H9 (cell line): ENCODE measurements at regions not wholly inside any gene's neighbourhood (a gene's known extent, or its start where the extent isn't known, plus 50 kb on each side); places are given as distances from the start of the nearest gene placed in this dataset.

Experiments
- DNase-seq: peaks from one replicate; pipeline ENCODE4 v3.0.0-alpha.2; 2017
- H2AFZ ChIP-seq: one replicate; pipeline ENCODE4 v1.6.1; 2013; ENCODE audit warnings: mild to moderate bottlenecking, low read length, control low read depth, moderate library complexity
- H2AK5ac ChIP-seq: 2 replicates; pipeline ENCODE4 v1.6.1; 2013; ENCODE audit warnings: low read length, control low read depth, mixed read lengths; ENCODE audit not compliant: insufficient read length
- H2BK120ac ChIP-seq: one replicate; pipeline ENCODE4 v1.6.1; 2013; ENCODE audit warnings: low read depth, mild to moderate bottlenecking, low read length, control low read depth, inconsistent platforms; ENCODE audit not compliant: poor library complexity, severe bottlenecking
- H2BK12ac ChIP-seq: 2 replicates; pipeline ENCODE4 v1.6.1; 2013; ENCODE audit warnings: low read length, control low read depth, mixed read lengths, low read depth; ENCODE audit not compliant: insufficient read length
- H2BK15ac ChIP-seq: 2 replicates; pipeline ENCODE4 v1.6.1; 2013; ENCODE audit warnings: low read depth, low read length, control low read depth
- H2BK20ac ChIP-seq: one replicate; pipeline ENCODE4 v1.6.1; 2013; ENCODE audit warnings: low read depth, mild to moderate bottlenecking, low read length, control low read depth, inconsistent platforms; ENCODE audit not compliant: poor library complexity, severe bottlenecking
- H2BK5ac ChIP-seq: 2 replicates; pipeline ENCODE4 v1.6.1; 2013; ENCODE audit warnings: low read length, control low read depth, mixed read lengths; ENCODE audit not compliant: insufficient read length
- H3K14ac ChIP-seq: 2 replicates; pipeline ENCODE4 v1.6.1; 2013; ENCODE audit warnings: low read length, control low read depth; ENCODE audit not compliant: insufficient read depth
- H3K18ac ChIP-seq: 2 replicates; pipeline ENCODE4 v1.6.1; 2013; ENCODE audit warnings: low read depth, mild to moderate bottlenecking, mixed read lengths, low read length, control low read depth; ENCODE audit not compliant: insufficient read length
- H3K23ac ChIP-seq: 2 replicates; pipeline ENCODE4 v1.6.1; 2013; ENCODE audit warnings: low read length, control low read depth, mixed read lengths, low read depth; ENCODE audit not compliant: insufficient read length
- H3K23me2 ChIP-seq: 2 replicates; pipeline ENCODE4 v1.6.1; 2013; ENCODE audit warnings: low read depth, mild to moderate bottlenecking, mixed read lengths, low read length, control low read depth; ENCODE audit not compliant: insufficient read length, poor library complexity, severe bottlenecking
- H3K27ac ChIP-seq: 2 replicates; pipeline ENCODE4 v1.5.1; 2013; ENCODE audit warnings: low read length, control low read depth, mixed read lengths, low read depth; ENCODE audit not compliant: insufficient read length
- H3K27me3 ChIP-seq: 2 replicates; pipeline ENCODE4 v1.6.1; 2013; ENCODE audit warnings: low read length, control low read depth, inconsistent platforms; ENCODE audit not compliant: insufficient read depth
- H3K4ac ChIP-seq: 2 replicates; pipeline ENCODE4 v1.6.1; 2013; ENCODE audit warnings: low read depth, mild to moderate bottlenecking, control low read depth, inconsistent platforms, low read length, moderate library complexity
- H3K4me1 ChIP-seq: 2 replicates; pipeline ENCODE4 v1.6.1; 2013; ENCODE audit warnings: low read length, control low read depth, inconsistent platforms; ENCODE audit not compliant: insufficient read depth
- H3K4me2 ChIP-seq: 2 replicates; pipeline ENCODE4 v1.6.1; 2013; ENCODE audit warnings: low read length, control low read depth, mixed read lengths; ENCODE audit not compliant: insufficient read length, insufficient read depth
- H3K56ac ChIP-seq: 2 replicates; pipeline ENCODE4 v1.6.1; 2013; ENCODE audit warnings: low read depth, mild to moderate bottlenecking, mixed read lengths, low read length, control low read depth; ENCODE audit not compliant: insufficient read length
- H3K79me1 ChIP-seq: 2 replicates; pipeline ENCODE4 v1.6.1; 2013; ENCODE audit warnings: low read depth, mild to moderate bottlenecking, moderate library complexity, low read length, control low read depth, inconsistent platforms; ENCODE audit not compliant: insufficient read depth, poor library complexity, severe bottlenecking
- H3K79me2 ChIP-seq: 2 replicates; pipeline ENCODE4 v1.6.1; 2013; ENCODE audit warnings: low read length, control low read depth, inconsistent platforms; ENCODE audit not compliant: insufficient read depth
- H3K9ac ChIP-seq: 2 replicates; pipeline ENCODE4 v1.6.1; 2013; ENCODE audit warnings: low read length, control low read depth, mixed read lengths; ENCODE audit not compliant: insufficient read length; ENCODE audit errors: extremely low read depth
- H3K9me3 ChIP-seq: one replicate; pipeline ENCODE4 v1.6.1; 2013; ENCODE audit warnings: low read depth, low read length, inconsistent platforms; ENCODE audit not compliant: control insufficient read depth
- H3T11ph ChIP-seq: one replicate; pipeline ENCODE4 v1.6.1; 2013; ENCODE audit warnings: mild to moderate bottlenecking, low read length, control low read depth, inconsistent platforms
- H4K20me1 ChIP-seq: one replicate; pipeline ENCODE4 v1.6.1; 2013; ENCODE audit not compliant: control insufficient read depth, insufficient read length, insufficient read depth
- H4K5ac ChIP-seq: 2 replicates; pipeline ENCODE4 v1.6.1; 2013; ENCODE audit warnings: low read depth, mild to moderate bottlenecking, mixed read lengths, low read length, control low read depth; ENCODE audit not compliant: insufficient read length
- H4K8ac ChIP-seq: replicated peaks from 2 replicates; pipeline ENCODE4 v1.6.1; 2013; ENCODE audit warnings: low read length, control low read depth, mixed read lengths, low read depth; ENCODE audit not compliant: insufficient read length
- H4K91ac ChIP-seq: 2 replicates; pipeline ENCODE4 v1.6.1; 2013; ENCODE audit warnings: low read depth, mild to moderate bottlenecking, moderate library complexity, mixed read lengths, low read length, control low read depth; ENCODE audit not compliant: insufficient read length
- H3K27ac Mint-ChIP-seq, 3 experiments: 2 replicates in 2 of 3; 3 replicates in 1 of 3; pipeline ENCODE4 v1.8.0; 2020 to 2021; ENCODE audit warnings: mixed read lengths in 3 of 3, mild to moderate bottlenecking in 1 of 3, moderate library complexity in 1 of 3
- H3K27me3 Mint-ChIP-seq: 2 replicates; pipeline ENCODE4 v1.8.0; 2021; ENCODE audit warnings: low read depth, mild to moderate bottlenecking, moderate library complexity, mixed read lengths
- H3K36me3 Mint-ChIP-seq, 3 experiments: 2 replicates in 2 of 3; 3 replicates in 1 of 3; pipeline ENCODE4 v1.8.0; 2020 to 2021; ENCODE audit warnings: low read depth in 3 of 3, mixed read lengths in 3 of 3; ENCODE audit not compliant: insufficient read depth in 1 of 3
- H3K4me1 Mint-ChIP-seq, 2 experiments: 2 replicates each; pipeline ENCODE4 v1.8.0; 2020; ENCODE audit warnings: mixed read lengths in 2 of 2
- H3K4me3 Mint-ChIP-seq, 2 experiments: 2 replicates in 1 of 2; 3 replicates in 1 of 2; pipeline ENCODE4 v1.8.0; 2020 to 2021; ENCODE audit warnings: mild to moderate bottlenecking in 2 of 2, mixed read lengths in 2 of 2, moderate library complexity in 1 of 2
- H3K9me3 Mint-ChIP-seq, 2 experiments: 2 replicates in 1 of 2; 3 replicates in 1 of 2; pipeline ENCODE4 v1.8.0; 2020; ENCODE audit warnings: mild to moderate bottlenecking in 2 of 2, mixed read lengths in 2 of 2, moderate library complexity in 1 of 2
- WGBS: extraction: QIAGEN DNeasy Blood & Tissue Kit; methylation state at CpG from one replicate; pipeline ENCODE4 v1.1.7; 2013; ENCODE audit warnings: missing lambda C conversion rate, low lambda C conversion rate, mixed read lengths; ENCODE audit not compliant: insufficient read length; ENCODE audit errors: extremely low coverage; 5-methylcytosine and 5-hydroxymethylcytosine counted together
- TF ChIP-seq, protein P1 (sequence below): fragments of 200-600 bp; sonication (generic); conservative IDR thresholded peaks from 3 replicates; pipeline ENCODE4 v1.8.0; 2021; ENCODE audit warnings: antibody characterized with exemption, mild to moderate bottlenecking

DNA sequence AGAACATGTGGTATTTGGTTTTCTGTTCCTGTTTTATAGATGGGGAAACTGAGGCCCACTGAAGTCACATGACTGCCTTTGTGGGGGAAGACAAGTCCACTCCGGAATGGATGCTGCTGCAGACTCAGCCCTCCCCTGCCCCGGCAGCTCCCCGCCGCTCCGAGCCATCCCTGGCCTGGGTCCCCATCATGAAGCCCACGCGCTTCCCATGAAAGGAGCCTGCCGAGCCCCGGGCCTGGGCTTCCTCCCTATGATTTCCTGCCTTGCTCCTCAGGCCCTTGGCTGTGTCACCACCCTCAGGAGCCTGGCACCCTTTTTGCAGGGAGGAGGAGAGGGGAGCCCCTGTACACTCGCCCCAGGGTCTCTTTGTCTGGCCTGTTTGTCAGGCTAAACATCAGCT, 125.3 kb upstream of the FOXF1 start:
- no peak overlapping the region for H3K4me3 Mint-ChIP-seq

More for the DNA sequence above, 125.3 kb upstream of the FOXF1 start:
- H3K4ac ChIP-seq: no peak overlapping the region
- no peak overlapping the region for H3K23ac ChIP-seq
- no peaks in the 10 kb centered on the region for H3K79me1 ChIP-seq
- 0 out of 2 replicates have a peak, but pooled peaks cover 3% of the 10 kb centered on the region for H3K4me1 ChIP-seq
- H2AK5ac ChIP-seq: no peak overlapping the region
- H3K56ac ChIP-seq: no peak overlapping the region
- H4K5ac ChIP-seq: no peak overlapping the region
- no peak overlapping the region for H2BK120ac ChIP-seq
- Mint-ChIP-seq H3K27ac (no peak overlapping the region; a peak in 1 of 7 replicates), H3K27me3 (peaks cover 10% of the 10 kb centered on the region), H3K9me3 (no peaks in the 10 kb centered on the region; a peak in 1 of 5 replicates), H3K36me3 (no peaks in the 10 kb centered on the region), H3K4me1 (peaks cover 8 to 32% of the 10 kb centered on the region in 2 experiments)
- no peak overlapping the region for H3K9ac ChIP-seq
- no peaks in the 10 kb centered on the region for H4K20me1 ChIP-seq
- H4K8ac ChIP-seq: no peak overlapping the region
- no peaks in the 10 kb centered on the region for H3K9me3 ChIP-seq
- no peaks in the 10 kb centered on the region for H3K79me2 ChIP-seq
- no CpG with 5 or more reads among the region's 10 CpGs for WGBS
- H3T11ph ChIP-seq: no peak overlapping the region
- no peaks in the 10 kb centered on the region for H3K27me3 ChIP-seq
- H2BK12ac ChIP-seq: no peak overlapping the region
- H3K14ac ChIP-seq: no peak overlapping the region
- no peak overlapping the region for H3K4me2 ChIP-seq
- no peak overlapping the region for H2BK5ac ChIP-seq
- H2AFZ ChIP-seq: no peak overlapping the region
- TF ChIP-seq, protein P1, sequence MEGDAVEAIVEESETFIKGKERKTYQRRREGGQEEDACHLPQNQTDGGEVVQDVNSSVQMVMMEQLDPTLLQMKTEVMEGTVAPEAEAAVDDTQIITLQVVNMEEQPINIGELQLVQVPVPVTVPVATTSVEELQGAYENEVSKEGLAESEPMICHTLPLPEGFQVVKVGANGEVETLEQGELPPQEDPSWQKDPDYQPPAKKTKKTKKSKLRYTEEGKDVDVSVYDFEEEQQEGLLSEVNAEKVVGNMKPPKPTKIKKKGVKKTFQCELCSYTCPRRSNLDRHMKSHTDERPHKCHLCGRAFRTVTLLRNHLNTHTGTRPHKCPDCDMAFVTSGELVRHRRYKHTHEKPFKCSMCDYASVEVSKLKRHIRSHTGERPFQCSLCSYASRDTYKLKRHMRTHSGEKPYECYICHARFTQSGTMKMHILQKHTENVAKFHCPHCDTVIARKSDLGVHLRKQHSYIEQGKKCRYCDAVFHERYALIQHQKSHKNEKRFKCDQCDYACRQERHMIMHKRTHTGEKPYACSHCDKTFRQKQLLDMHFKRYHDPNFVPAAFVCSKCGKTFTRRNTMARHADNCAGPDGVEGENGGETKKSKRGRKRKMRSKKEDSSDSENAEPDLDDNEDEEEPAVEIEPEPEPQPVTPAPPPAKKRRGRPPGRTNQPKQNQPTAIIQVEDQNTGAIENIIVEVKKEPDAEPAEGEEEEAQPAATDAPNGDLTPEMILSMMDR: no peak
- no peak overlapping the region for H3K18ac ChIP-seq
- H3K27ac ChIP-seq: no peak overlapping the region
- no peak overlapping the region for H2BK20ac ChIP-seq
- no peak overlapping the region for H4K91ac ChIP-seq
- DNase-seq: no peak
- no peaks in the 10 kb centered on the region for H3K23me2 ChIP-seq
- no peak overlapping the region for H2BK15ac ChIP-seq
